Smooth muscle cell (in vitro differentiated cells): ENCODE measurements at regions not wholly inside any gene's neighbourhood (a gene's known extent, or its start where the extent isn't known, plus 50 kb on each side); places are given as distances from the start of the nearest gene placed in this dataset.

Source experiments
- DNase-seq: peaks from one replicate; lab custom pipeline; 2025; ENCODE audit not compliant: unreplicated experiment; lab: John Stamatoyannopoulos, UW
- H2AFZ ChIP-seq: fragments of 200-600 bp; sonication (generic); 2 replicates; pipeline ENCODE4 v1.6.0; 2016; ENCODE audit warnings: antibody characterized with exemption, low read depth, mild to moderate bottlenecking
- H3F3A ChIP-seq: fragments of 200-600 bp; sonication (generic); 2 replicates; pipeline ENCODE4 v1.6.0; 2017; ENCODE audit warnings: antibody characterized with exemption, low read depth
- H3K27ac ChIP-seq: fragments of 200-600 bp; sonication (generic); 2 replicates; pipeline ENCODE4 v1.5.1; 2016; ENCODE audit warnings: low read depth, mild to moderate bottlenecking
- H3K27me3 ChIP-seq: fragments of 200-600 bp; sonication (generic); 2 replicates; pipeline ENCODE4 v1.6.1; 2016; ENCODE audit warnings: low read depth, mild to moderate bottlenecking
- H3K36me3 ChIP-seq: fragments of 200-600 bp; sonication (generic); 2 replicates; pipeline ENCODE4 v1.5.1; 2016; ENCODE audit warnings: low read depth
- H3K4me1 ChIP-seq: fragments of 200-600 bp; sonication (generic); 2 replicates; pipeline ENCODE4 v1.5.1; 2016; ENCODE audit warnings: low read depth
- H3K4me2 ChIP-seq: fragments of 200-600 bp; sonication (generic); 2 replicates; pipeline ENCODE4 v1.6.0; 2016; ENCODE audit warnings: mild to moderate bottlenecking
- H3K4me3 ChIP-seq: fragments of 200-600 bp; sonication (generic); 2 replicates; pipeline ENCODE4 v1.5.1; 2016; ENCODE audit warnings: mild to moderate bottlenecking
- H3K79me2 ChIP-seq: fragments of 200-600 bp; sonication (generic); 2 replicates; pipeline ENCODE4 v1.6.0; 2016; ENCODE audit warnings: low read depth, mild to moderate bottlenecking
- H3K9ac ChIP-seq: fragments of 200-600 bp; sonication (generic); 2 replicates; pipeline ENCODE4 v1.6.0; 2016; ENCODE audit warnings: low read depth
- H3K9me3 ChIP-seq: fragments of 200-600 bp; sonication (generic); replicated peaks from 2 replicates; pipeline ENCODE4 v1.5.1; 2016; ENCODE audit warnings: low read depth
- H4K20me1 ChIP-seq: fragments of 200-600 bp; sonication (generic); 2 replicates; pipeline ENCODE4 v1.6.0; 2016; ENCODE audit warnings: low read depth
- WGBS: methylation state at CpG from one replicate; pipeline ENCODE4 v1.1.7; 2016; ENCODE audit warnings: low lambda C conversion rate; 5-methylcytosine and 5-hydroxymethylcytosine counted together
- TF ChIP-seq, protein P1 (sequence below): fragments of 200-600 bp; sonication (generic); IDR thresholded peaks from 2 replicates; pipeline ENCODE4 v1.5.1; 2017; ENCODE audit warnings: borderline replicate concordance, mild to moderate bottlenecking, antibody characterized with exemption; ENCODE audit not compliant: insufficient read depth, poor library complexity, severe bottlenecking

DNA sequence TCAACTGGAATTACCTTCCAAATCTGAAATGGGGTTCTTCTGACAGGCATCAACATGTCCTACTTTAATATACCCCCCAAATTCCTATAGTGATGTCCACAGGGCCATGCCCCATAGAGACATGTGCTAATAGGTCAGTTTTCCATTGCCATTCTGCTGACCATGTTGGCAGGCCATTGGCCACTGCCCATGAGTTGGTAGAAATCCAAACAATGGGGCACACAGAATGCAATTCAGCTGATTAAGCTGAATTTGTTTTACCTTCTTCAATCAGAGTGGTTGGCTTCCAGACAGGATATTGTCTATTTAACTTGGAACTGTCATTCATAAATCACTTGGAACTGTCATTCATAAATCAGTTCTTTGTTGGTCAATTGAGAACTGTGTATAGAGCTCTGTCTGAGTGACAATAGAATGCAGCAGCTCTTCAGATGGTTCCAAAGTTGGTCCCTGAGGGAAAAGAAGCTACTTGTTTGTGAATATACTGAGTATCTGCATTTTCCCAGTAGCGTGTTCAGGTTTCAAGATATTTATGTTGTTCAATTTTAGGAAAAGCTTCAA is 336.9 kb downstream of the DRD1 start:
- Histone ChIP-seq H3K27me3 (no peaks in the 10 kb centered on the region), H4K20me1 (no peaks in the 10 kb centered on the region), H3K27ac (no peak overlapping the region), H3K9ac (no peak overlapping the region), H3K9me3 (peaks cover 6% of the 10 kb centered on the region), H3K36me3 (no peaks in the 10 kb centered on the region), H3F3A (no peaks in the 10 kb centered on the region), H3K4me3 (no peak overlapping the region), H3K4me2 (no peak overlapping the region), H3K4me1 (peaks cover 5% of the 10 kb centered on the region), H3K79me2 (no peaks in the 10 kb centered on the region), H2AFZ (no peak overlapping the region)
- TF ChIP-seq, protein P1, sequence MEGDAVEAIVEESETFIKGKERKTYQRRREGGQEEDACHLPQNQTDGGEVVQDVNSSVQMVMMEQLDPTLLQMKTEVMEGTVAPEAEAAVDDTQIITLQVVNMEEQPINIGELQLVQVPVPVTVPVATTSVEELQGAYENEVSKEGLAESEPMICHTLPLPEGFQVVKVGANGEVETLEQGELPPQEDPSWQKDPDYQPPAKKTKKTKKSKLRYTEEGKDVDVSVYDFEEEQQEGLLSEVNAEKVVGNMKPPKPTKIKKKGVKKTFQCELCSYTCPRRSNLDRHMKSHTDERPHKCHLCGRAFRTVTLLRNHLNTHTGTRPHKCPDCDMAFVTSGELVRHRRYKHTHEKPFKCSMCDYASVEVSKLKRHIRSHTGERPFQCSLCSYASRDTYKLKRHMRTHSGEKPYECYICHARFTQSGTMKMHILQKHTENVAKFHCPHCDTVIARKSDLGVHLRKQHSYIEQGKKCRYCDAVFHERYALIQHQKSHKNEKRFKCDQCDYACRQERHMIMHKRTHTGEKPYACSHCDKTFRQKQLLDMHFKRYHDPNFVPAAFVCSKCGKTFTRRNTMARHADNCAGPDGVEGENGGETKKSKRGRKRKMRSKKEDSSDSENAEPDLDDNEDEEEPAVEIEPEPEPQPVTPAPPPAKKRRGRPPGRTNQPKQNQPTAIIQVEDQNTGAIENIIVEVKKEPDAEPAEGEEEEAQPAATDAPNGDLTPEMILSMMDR, result no peak
- WGBS, result 96% methylated on average over 1 of the region's 1 CpG
- no peak for DNase-seq

DNA sequence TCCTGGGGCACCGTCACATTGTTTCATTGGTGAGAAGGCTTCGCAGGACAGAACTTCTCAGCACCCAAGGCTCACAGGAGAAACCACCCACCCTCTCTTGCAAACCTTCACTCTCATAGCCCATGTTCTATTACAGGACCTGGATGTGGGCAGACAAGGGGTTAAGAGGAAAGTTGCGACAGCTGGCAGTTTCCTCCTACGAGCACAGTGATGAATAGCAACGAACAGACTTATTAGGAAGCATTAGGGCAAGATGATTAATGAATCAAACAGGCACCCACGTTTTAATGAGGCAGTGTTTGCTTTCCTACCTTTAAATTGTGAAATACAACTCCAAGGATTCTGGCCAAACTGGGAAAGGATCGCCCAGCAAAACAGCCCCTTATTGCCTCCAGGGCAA is 339.3 kb downstream of the DRD1 start:
- Histone ChIP-seq H3K27me3 (no peaks in the 10 kb centered on the region), H3K4me3 (no peak overlapping the region), H3K9ac (no peak overlapping the region), H3K79me2 (no peaks in the 10 kb centered on the region), H3K36me3 (no peaks in the 10 kb centered on the region), H2AFZ (no peak overlapping the region), H3K4me1 (peaks cover 5% of the 10 kb centered on the region), H4K20me1 (no peaks in the 10 kb centered on the region), H3K27ac (no peak overlapping the region), H3F3A (no peaks in the 10 kb centered on the region), H3K9me3 (peaks cover 6% of the 10 kb centered on the region), H3K4me2 (no peak overlapping the region)
- DNase-seq, result no peak
- TF ChIP-seq, protein P1, result no peak
- WGBS, result 64% methylated on average over 7 of the region's 7 CpGs

DNA sequence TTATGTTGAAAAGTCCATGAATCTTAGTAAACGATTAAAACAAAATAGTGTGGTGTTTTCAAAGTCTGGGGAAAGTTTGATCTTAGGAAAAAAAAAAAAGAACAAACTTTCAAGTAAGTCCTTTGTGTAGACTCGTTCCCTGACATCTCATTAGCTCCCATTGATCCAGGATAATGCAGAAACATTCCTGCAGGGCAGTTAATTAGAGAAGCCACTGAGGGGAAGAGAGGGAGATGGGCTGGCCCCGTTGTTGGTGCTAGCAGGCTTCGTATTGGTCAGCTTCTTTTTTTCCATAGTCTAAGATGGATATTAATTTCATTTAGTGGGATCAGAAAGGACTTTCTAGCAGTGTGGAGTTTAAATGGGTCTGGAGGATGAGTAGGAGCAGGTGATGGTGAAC is 340.2 kb downstream of the DRD1 start:
- Histone ChIP-seq H3F3A (no peaks in the 10 kb centered on the region), H2AFZ (no peak overlapping the region), H3K79me2 (no peaks in the 10 kb centered on the region), H3K27me3 (no peaks in the 10 kb centered on the region), H3K9ac (no peak overlapping the region), H3K27ac (no peak overlapping the region), H3K36me3 (no peaks in the 10 kb centered on the region), H3K4me3 (no peak overlapping the region), H3K4me2 (no peak overlapping the region), H3K4me1 (peaks cover 5% of the 10 kb centered on the region), H4K20me1 (no peaks in the 10 kb centered on the region), H3K9me3 (no peaks in the 10 kb centered on the region)
- DNase-seq, result no peak
- 79% methylated on average over 4 of the region's 4 CpGs for WGBS
- TF ChIP-seq, protein P1, result no peak

DNA sequence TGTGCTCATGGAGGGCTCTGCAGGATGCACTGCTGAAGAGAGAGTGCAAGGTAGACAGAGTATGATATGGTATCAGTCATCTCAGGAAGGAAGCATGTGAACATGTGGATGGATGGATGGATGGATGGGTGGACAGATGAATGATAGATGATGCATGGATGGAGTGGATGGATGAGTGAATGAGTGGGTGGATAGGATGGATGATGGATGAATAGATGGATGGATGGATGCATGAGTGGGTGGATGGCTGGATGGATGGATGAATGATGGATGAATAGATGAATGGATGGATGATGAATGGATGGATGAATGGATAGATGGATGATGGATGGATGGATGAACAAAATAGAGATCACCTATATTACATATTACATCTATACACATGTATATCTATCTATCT is 341.3 kb downstream of the DRD1 start:
- Histone ChIP-seq H3K4me3 (no peak overlapping the region), H3K4me2 (no peak overlapping the region), H3K79me2 (no peaks in the 10 kb centered on the region), H3K9ac (no peak overlapping the region), H3K27ac (no peak overlapping the region), H3K27me3 (no peaks in the 10 kb centered on the region), H3K4me1 (peaks cover 5% of the 10 kb centered on the region), H3K9me3 (no peaks in the 10 kb centered on the region), H3K36me3 (no peaks in the 10 kb centered on the region), H3F3A (no peaks in the 10 kb centered on the region), H2AFZ (no peak overlapping the region), H4K20me1 (no peaks in the 10 kb centered on the region)
- TF ChIP-seq, protein P1, result no peak
- DNase-seq, result no peak
